H1 (cell line): ENCODE measurements at regions not wholly inside any gene's neighbourhood (a gene's known extent, or its start where the extent isn't known, plus 50 kb on each side); places are given as distances from the start of the nearest gene placed in this dataset.

Experiments used
- CTCF ChIA-PET: fragments of 300-600 bp; sonication (Branson Sonifier 250); formaldehyde crosslinking; loops from one replicate; lab custom pipeline; 2021; ENCODE audit not compliant: partially characterized antibody; lab: Charles Lee
- POLR2A ChIA-PET: fragments of 300-600 bp; sonication (Branson Sonifier 250); formaldehyde crosslinking; loops from one replicate; lab custom pipeline; 2021; ENCODE audit warnings: inconsistent platforms; ENCODE audit not compliant: partially characterized antibody; lab: Charles Lee
- DNase-seq, 2 experiments: peaks; one replicate each; pipeline versions ENCODE4 v3.0.0 to v3.0.0-alpha.2; 2010 to 2022; ENCODE audit warnings: low spot score in 2 of 2, low read depth in 1 of 2, mixed read lengths in 1 of 2
- FAIRE-seq: peaks from 2 replicates; lab custom pipeline; 2011; peaks lifted over from hg19 to GRCh38; lab: Jason Lieb, UNC
- H2AFZ ChIP-seq: 2 replicates; pipeline ENCODE4 v1.8.1; 2012; ENCODE audit warnings: low read length, inconsistent platforms
- H2AK5ac ChIP-seq: 2 replicates; pipeline ENCODE4 v1.6.1; 2013; ENCODE audit warnings: low read depth, low read length
- H2BK120ac ChIP-seq: replicated peaks from 2 replicates; pipeline ENCODE3; 2013; ENCODE audit warnings: low read depth, low read length, inconsistent platforms
- H2BK12ac ChIP-seq: 2 replicates; pipeline ENCODE4 v1.6.1; 2013; ENCODE audit warnings: low read depth, low read length
- H2BK15ac ChIP-seq: 2 replicates; pipeline ENCODE4 v1.6.1; 2013; ENCODE audit warnings: low read length
- H2BK20ac ChIP-seq: 2 replicates; pipeline ENCODE4 v1.6.1; 2013; ENCODE audit warnings: low read length
- H2BK5ac ChIP-seq: 2 replicates; pipeline ENCODE4 v1.6.1; 2013; ENCODE audit warnings: low read depth, low read length
- H3K14ac ChIP-seq: 2 replicates; pipeline ENCODE4 v1.6.1; 2013; ENCODE audit warnings: inconsistent platforms; ENCODE audit not compliant: insufficient read length
- H3K18ac ChIP-seq: 2 replicates; pipeline ENCODE4 v1.6.1; 2013; ENCODE audit warnings: low read length; ENCODE audit errors: extremely low read depth
- H3K23ac ChIP-seq: 2 replicates; pipeline ENCODE4 v1.6.1; 2013; ENCODE audit warnings: inconsistent platforms; ENCODE audit not compliant: insufficient read length
- H3K23me2 ChIP-seq: 2 replicates; pipeline ENCODE4 v1.6.1; 2013; ENCODE audit warnings: low read depth, low read length
- H3K27ac ChIP-seq: 2 replicates; pipeline ENCODE4 v1.6.1; 2011; ENCODE audit warnings: low read depth, low read length, inconsistent platforms
- H3K27me3 ChIP-seq, 4 experiments: replicated peaks in 1 of 4; 1 replicate in 1 of 4; 2 replicates in 3 of 4; pipeline versions ENCODE4 v1.6.1 to v1.8.1; 2011 to 2013; ENCODE audit warnings: low read length in 3 of 4, mild to moderate bottlenecking in 3 of 4, inconsistent platforms in 2 of 4, mixed read lengths in 2 of 4, moderate library complexity in 1 of 4; ENCODE audit not compliant: control insufficient read depth in 3 of 4, insufficient read depth in 3 of 4; ENCODE audit errors: extremely low read depth in 1 of 4
- H3K36me3 ChIP-seq, 4 experiments: 2 replicates each; pipeline versions ENCODE4 v1.6.1 to v1.8.1; 2011 to 2013; ENCODE audit warnings: mild to moderate bottlenecking in 4 of 4, low read length in 3 of 4, moderate library complexity in 2 of 4, control low read depth in 1 of 4, inconsistent platforms in 1 of 4; ENCODE audit not compliant: insufficient read depth in 4 of 4, control insufficient read depth in 2 of 4
- H3K4ac ChIP-seq: replicated peaks from 2 replicates; pipeline ENCODE3; 2013; ENCODE audit warnings: low read length, low read depth, mixed read lengths, inconsistent platforms; ENCODE audit not compliant: insufficient read length
- H3K4me1 ChIP-seq, 4 experiments: replicated peaks in 1 of 4; 1 replicate in 1 of 4; 2 replicates in 3 of 4; pipeline versions ENCODE4 v1.6.1 to v1.8.1; 2011 to 2013; ENCODE audit warnings: low read length in 3 of 4, inconsistent platforms in 2 of 4, mixed read lengths in 1 of 4; ENCODE audit not compliant: insufficient read depth in 4 of 4, control insufficient read depth in 3 of 4
- H3K4me2 ChIP-seq, 2 experiments: 2 replicates each; pipeline versions ENCODE4 v1.6.1 to v1.8.1; 2011 to 2013; ENCODE audit warnings: low read depth in 2 of 2, low read length in 2 of 2, control low read depth in 1 of 2, inconsistent platforms in 1 of 2, mild to moderate bottlenecking in 1 of 2; ENCODE audit not compliant: insufficient read depth in 1 of 2
- H3K4me3 ChIP-seq, 4 experiments: fragments of 200-600, 300-600 bp in 1 of 4; sonication (generic), shearing (Covaris generic), sonication (Bioruptor Twin) in 1 of 4; 2 replicates each; pipeline versions ENCODE4 v1.5.1 to v1.8.1; 2011 to 2016; ENCODE audit warnings: low read length in 4 of 4, low read depth in 3 of 4, control low read depth in 2 of 4, inconsistent platforms in 2 of 4, mild to moderate bottlenecking in 2 of 4, mixed read lengths in 1 of 4, moderate library complexity in 1 of 4; ENCODE audit not compliant: insufficient read depth in 2 of 4; ENCODE audit errors: extremely low read depth in 1 of 4
- H3K56ac ChIP-seq: replicated peaks from 2 replicates; pipeline ENCODE3; 2013; ENCODE audit warnings: low read depth, mild to moderate bottlenecking, mixed read lengths, low read length, inconsistent platforms; ENCODE audit not compliant: insufficient read length
- H3K79me1 ChIP-seq: 2 replicates; pipeline ENCODE4 v1.6.1; 2013; ENCODE audit warnings: low read depth, low read length, control low read depth
- H3K79me2 ChIP-seq, 2 experiments: 2 replicates each; pipeline versions ENCODE4 v1.6.1 to v1.8.1; 2012 to 2013; ENCODE audit warnings: low read length in 2 of 2, mild to moderate bottlenecking in 2 of 2, inconsistent platforms in 1 of 2; ENCODE audit not compliant: insufficient read depth in 2 of 2, control insufficient read depth in 1 of 2
- H3K9ac ChIP-seq, 4 experiments: replicated peaks in 1 of 4; 1 replicate in 1 of 4; 2 replicates in 3 of 4; pipeline versions ENCODE4 v1.6.1 to v1.8.1; 2011 to 2013; ENCODE audit warnings: low read depth in 3 of 4, low read length in 3 of 4, control low read depth in 2 of 4, mild to moderate bottlenecking in 2 of 4, moderate library complexity in 2 of 4, inconsistent platforms in 1 of 4; ENCODE audit errors: extremely low read depth in 1 of 4
- H3K9me3 ChIP-seq, 2 experiments: 2 replicates each; pipeline versions ENCODE4 v1.6.1 to v1.8.1; 2012 to 2013; ENCODE audit warnings: mild to moderate bottlenecking in 2 of 2, moderate library complexity in 2 of 2, control low read depth in 1 of 2, inconsistent platforms in 1 of 2, low read depth in 1 of 2, low read length in 1 of 2, mixed read lengths in 1 of 2; ENCODE audit not compliant: insufficient read depth in 2 of 2
- H4K20me1 ChIP-seq, 2 experiments: replicated peaks in 1 of 2; 2 replicates each; pipeline versions ENCODE3 to v1.8.1; 2011 to 2013; ENCODE audit warnings: inconsistent platforms in 2 of 2, low read length in 2 of 2, mild to moderate bottlenecking in 1 of 2; ENCODE audit not compliant: insufficient read depth in 2 of 2, control insufficient read depth in 1 of 2
- H4K5ac ChIP-seq: 2 replicates; pipeline ENCODE4 v1.6.1; 2013; ENCODE audit warnings: low read length, low read depth, mixed read lengths, inconsistent platforms; ENCODE audit not compliant: insufficient read length
- H4K8ac ChIP-seq: 2 replicates; pipeline ENCODE4 v1.8.0; 2013; ENCODE audit warnings: mild to moderate bottlenecking, moderate library complexity, low read length, inconsistent platforms; ENCODE audit not compliant: insufficient read depth; ENCODE audit errors: extremely low read depth
- H4K91ac ChIP-seq: replicated peaks from 2 replicates; pipeline ENCODE3; 2013; ENCODE audit warnings: low read length, mixed read lengths, inconsistent platforms; ENCODE audit not compliant: insufficient read length
- ATF2 ChIP-seq: IDR thresholded peaks from 2 replicates; pipeline ENCODE4 v1.6.1; 2012; ENCODE audit warnings: low read length, inconsistent platforms
- HDAC6 ChIP-seq: IDR thresholded peaks from one replicate; pipeline ENCODE4 v1.7.1; 2012; ENCODE audit warnings: low read depth, mild to moderate bottlenecking, inconsistent platforms, low read length, moderate library complexity
- NANOG ChIP-seq: IDR thresholded peaks from 2 replicates; pipeline ENCODE4 v1.6.1; 2011; ENCODE audit warnings: low read length, low read depth, mild to moderate bottlenecking, inconsistent platforms; ENCODE audit not compliant: insufficient read depth, poor library complexity, severe bottlenecking
- RAD21 ChIP-seq, 2 experiments: IDR thresholded peaks in 1 of 2; conservative IDR thresholded peaks in 1 of 2; 2 replicates each; pipeline ENCODE4 v1.6.1; 2011; ENCODE audit warnings: low read depth in 2 of 2, low read length in 2 of 2, improper control_type of control experiment in 1 of 2, inconsistent platforms in 1 of 2, mild to moderate bottlenecking in 1 of 2, moderate library complexity in 1 of 2
- RBBP5 ChIP-seq: IDR thresholded peaks from 2 replicates; pipeline ENCODE4 v1.7.1; 2012; ENCODE audit warnings: low read depth, mild to moderate bottlenecking, inconsistent platforms, low read length, moderate library complexity, borderline replicate concordance
- SP2 ChIP-seq: IDR thresholded peaks from 2 replicates; pipeline ENCODE4 v1.6.1; 2012; ENCODE audit warnings: mild to moderate bottlenecking, low read length, inconsistent platforms
- SP4 ChIP-seq: IDR thresholded peaks from 2 replicates; pipeline ENCODE4 v1.6.1; 2012; ENCODE audit warnings: low read length, inconsistent platforms
- SUZ12 ChIP-seq: fragments of 200-600 bp; sonication (generic); IDR thresholded peaks from 2 replicates; pipeline ENCODE4 v1.6.1; 2012; ENCODE audit warnings: mild to moderate bottlenecking, inconsistent platforms, low read length, moderate library complexity, mixed read lengths
- TBP ChIP-seq: IDR thresholded peaks from 2 replicates; pipeline ENCODE4 v1.6.1; 2011; ENCODE audit warnings: low read depth, low read length, improper control_type of control experiment
- TEAD4 ChIP-seq: IDR thresholded peaks from 2 replicates; pipeline ENCODE4 v1.6.1; 2012; ENCODE audit warnings: low read depth, low read length, inconsistent platforms, mixed read lengths
- YY1 ChIP-seq: IDR thresholded peaks from 2 replicates; pipeline ENCODE4 v1.6.1; 2011; ENCODE audit warnings: low read depth, mild to moderate bottlenecking, low read length
- WGBS, 2 experiments: shearing (Covaris generic) in 1 of 2; methylation state at CpG; one replicate each; pipeline versions ENCODE4 v1.1.6 to v1.1.7; 2013 to 2015; ENCODE audit warnings: low lambda C conversion rate in 2 of 2, mixed read lengths in 2 of 2, inconsistent platforms in 1 of 2, low coverage in 1 of 2, missing lambda C conversion rate in 1 of 2; ENCODE audit not compliant: insufficient replicate concordance in 2 of 2, insufficient coverage in 1 of 2, insufficient read length in 1 of 2; ENCODE audit errors: extremely low coverage in 1 of 2, missing lambda C conversion rate in 1 of 2; 5-methylcytosine and 5-hydroxymethylcytosine counted together

GRCh38 chr1:157307491-157307890 lies 169.3 kb upstream of the ETV3 start:
- no peaks in the 10 kb centered on the region for H3K36me3 ChIP-seq
- H4K91ac ChIP-seq: no peak overlapping the region
- no peaks in the 10 kb centered on the region for H4K20me1 ChIP-seq
- no peak overlapping the region for H2BK5ac ChIP-seq
- H3K79me2 ChIP-seq: no peaks in the 10 kb centered on the region
- H3K9me3 ChIP-seq: no peaks in the 10 kb centered on the region
- no peak overlapping the region for H2AK5ac ChIP-seq
- no peak overlapping the region for H4K5ac ChIP-seq
- FAIRE-seq (no peak), DNase-seq (no peak)
- H2BK12ac ChIP-seq: no peak overlapping the region
- H2AFZ ChIP-seq: no peak overlapping the region
- H3K4me1 ChIP-seq: peaks cover 0 to 7% (median 3%) of the 10 kb centered on the region in 4 experiments; a peak in 3 of 7 replicates
- no peak overlapping the region for H3K4ac ChIP-seq
- no peak overlapping the region for H3K4me2 ChIP-seq
- no peak overlapping the region for H3K18ac ChIP-seq
- no peak overlapping the region for H3K56ac ChIP-seq
- H3K27ac ChIP-seq: no peak overlapping the region
- H3K9ac ChIP-seq: no peak overlapping the region
- no peak overlapping the region for H3K4me3 ChIP-seq
- no peak overlapping the region for H3K23ac ChIP-seq
- 86% methylated on average over 1 of the region's 1 CpG; no CpG with 5 or more reads in 1 of the 2 experiments for WGBS, 2 experiments
- H3K79me1 ChIP-seq: no peaks in the 10 kb centered on the region
- no peak overlapping the region for H2BK120ac ChIP-seq
- TF ChIP-seq ATF2 (no peak), NANOG (no peak), HDAC6 (no peak), TBP (no peak), TEAD4 (no peak), YY1 (no peak), RAD21 (IDR thresholded peaks at IDR 0.05 in 1 of 2, conservative IDR thresholded peaks at IDR 0.05 in 1 of 2; ENCODE audit: low read depth in 2 of 2, low read length in 2 of 2) (no peak), SP2 (no peak), RBBP5 (no peak), SUZ12 (no peak), SP4 (no peak)
- ChIA-PET POLR2A (no interaction called here), CTCF (interaction anchor here (0.8 to 1.9 kb wide), 8 partner anchors 9 to 188 kb away, joined by 3 to 12 read pairs (median 4); no protein-coding TSS in a partner anchor)
- H2BK15ac ChIP-seq: no peak overlapping the region
- no peak overlapping the region for H2BK20ac ChIP-seq
- H3K23me2 ChIP-seq: no peaks in the 10 kb centered on the region
- no peak overlapping the region for H3K14ac ChIP-seq
- H3K27me3 ChIP-seq: peaks cover 0 to 1% (median 0%) of the 10 kb centered on the region in 4 experiments; a peak in 1 of 7 replicates
- no peak overlapping the region for H4K8ac ChIP-seq
